ENCODE measurements at regions not wholly inside any gene's neighbourhood (a gene's known extent, or its start where the extent isn't known, plus 50 kb on each side); places are given as distances from the start of the nearest gene placed in this dataset.
"Not testable (repeated sequence)": the region's sequence is repeated elsewhere in the genome, so short reads cannot be mapped to it uniquely, and the experiment has no call there.

GRCh38 chr2:869357-869871 lies 81.2 kb upstream of the SNTG2 start:
- Histone ChIP-seq H3K36me3 (ENCODE audit: low read depth, missing control alignments) (no peaks in the 10 kb centered on the region), H3K4me1 (no peaks in the 10 kb centered on the region), H3K27me3 (no peaks in the 10 kb centered on the region), H3K9me3 (no peaks in the 10 kb centered on the region), H3K4me3 (no peak overlapping the region), H3K27ac (no peak overlapping the region)
- 60 to 71% methylated on average over 15 to 16 of the region's 16 CpGs for WGBS, 2 donors
- intact Hi-C loops (cut with DNase I; ENCODE audit: low total_unique reads), result no loop called here
- TF ChIP-seq CTCF (IDR thresholded peaks at IDR 0.05), result no peak
- TF ChIP-seq POLR2A (IDR thresholded peaks at IDR 0.05), result no peak
- no peak for DNase-seq

- H3K27me3 ChIP-seq; intact Hi-C loops (cut with DNase I; ENCODE audit: low total_unique reads); H3K9me3 ChIP-seq; H3K36me3 ChIP-seq (ENCODE audit: low read depth, missing control alignments); H3K27ac ChIP-seq; H3K4me1 ChIP-seq; H3K4me3 ChIP-seq; DNase-seq: not testable (repeated sequence)
- WGBS, 2 donors, result 93% methylated on average over 49 of the region's 51 CpGs; no CpG with 5 or more reads in 1 of the 2 donors
These were observed 81.8 kb upstream of the SNTG2 start for GRCh38 chr2:868857-869256.

GRCh38 chr2:867296-867695 lies 83.4 kb upstream of the SNTG2 start:
- Histone ChIP-seq H3K4me3 (no peak overlapping the region), H3K4me1 (no peaks in the 10 kb centered on the region), H3K27ac (no peak overlapping the region), H3K36me3 (ENCODE audit: low read depth, missing control alignments) (no peaks in the 10 kb centered on the region), H3K27me3 (no peaks in the 10 kb centered on the region), H3K9me3 (no peaks in the 10 kb centered on the region)
- TF ChIP-seq POLR2A (IDR thresholded peaks at IDR 0.05), result no peak
- TF ChIP-seq CTCF (IDR thresholded peaks at IDR 0.05), result no peak
- no peak for DNase-seq
- intact Hi-C loops (cut with DNase I; ENCODE audit: low total_unique reads), result no loop called here
- 81 to 85% methylated on average over 9 of the region's 9 CpGs for WGBS, 2 donors

- H3K9me3 ChIP-seq, result no peaks in the 10 kb centered on the region
- intact Hi-C loops (cut with DNase I; ENCODE audit: low total_unique reads), result no loop called here
- no peak for DNase-seq
- H3K4me1 ChIP-seq, result no peaks in the 10 kb centered on the region
- H3K4me3 ChIP-seq, result no peak overlapping the region
- TF ChIP-seq CTCF (IDR thresholded peaks at IDR 0.05), result no peak
- no peak for TF ChIP-seq POLR2A (IDR thresholded peaks at IDR 0.05)
- no peaks in the 10 kb centered on the region for H3K27me3 ChIP-seq
- WGBS, 2 donors, result 59 to 77% methylated on average over 6 of the region's 6 CpGs
- no peaks in the 10 kb centered on the region for H3K36me3 ChIP-seq (ENCODE audit: low read depth, missing control alignments)
- no peak overlapping the region for H3K27ac ChIP-seq
These were observed 83.8 kb upstream of the SNTG2 start for GRCh38 chr2:866887-867286.

- intact Hi-C loops (cut with DNase I; ENCODE audit: low total_unique reads), result no loop called here
- no peaks in the 10 kb centered on the region for H3K27me3 ChIP-seq
These were observed 84.5 kb upstream of the SNTG2 start for GRCh38 chr2:866009-866680.

More at GRCh38 chr2:866009-866680, 84.5 kb upstream of the SNTG2 start:
- no peak overlapping the region for H3K4me3 ChIP-seq
- TF ChIP-seq CTCF (IDR thresholded peaks at IDR 0.05), result no peak
- TF ChIP-seq POLR2A (IDR thresholded peaks at IDR 0.05), result no peak
- H3K27ac ChIP-seq, result no peak overlapping the region
- H3K9me3 ChIP-seq, result no peaks in the 10 kb centered on the region
- WGBS, 2 donors, result 80 to 85% methylated on average over 15 of the region's 15 CpGs
- no peak for DNase-seq
- H3K4me1 ChIP-seq, result no peaks in the 10 kb centered on the region
- no peaks in the 10 kb centered on the region for H3K36me3 ChIP-seq (ENCODE audit: low read depth, missing control alignments)
